ENCODE measurements at regions not wholly inside any gene's neighbourhood (a gene's known extent, or its start where the extent isn't known, plus 50 kb on each side); places are given as distances from the start of the nearest gene placed in this dataset.

DNA sequence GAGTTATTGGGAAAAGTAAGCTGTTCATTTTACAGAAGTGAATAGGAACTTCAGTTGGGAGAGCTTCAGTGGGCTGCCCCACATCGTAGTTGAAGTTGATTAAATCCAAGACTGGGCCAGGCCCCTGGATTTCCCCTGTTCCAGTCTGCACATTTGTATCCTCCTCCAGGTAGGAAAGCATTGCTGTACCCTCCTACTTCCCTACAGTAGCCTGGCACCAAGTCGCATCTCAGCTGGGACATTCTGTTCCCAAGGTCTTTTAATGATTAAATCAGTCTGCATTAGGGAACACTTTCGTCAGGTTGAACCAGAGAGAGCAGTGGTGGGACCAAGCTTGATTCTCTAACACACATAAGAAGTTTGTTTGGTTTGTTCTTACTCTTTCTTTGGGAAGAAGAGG, 165.8 kb upstream of the PPARGC1A start:
- Histone ChIP-seq H3K36me3 (replicated peaks in 1 of 2; ENCODE audit: insufficient read depth in 1 of 2, low read depth in 2 of 2) (no peaks in the 10 kb centered on the region), H3K4me1 (no peaks in the 10 kb centered on the region), H3K27ac (peak overlapping the region; percentile 30 to 62 (median 48)), H3K27me3 (no peaks in the 10 kb centered on the region), H3K4me3 (no peak overlapping the region), H3K9me3 (no peaks in the 10 kb centered on the region)
- intact Hi-C loops (cut with DNase I): no loop called here
- TF ChIP-seq, protein P1, sequence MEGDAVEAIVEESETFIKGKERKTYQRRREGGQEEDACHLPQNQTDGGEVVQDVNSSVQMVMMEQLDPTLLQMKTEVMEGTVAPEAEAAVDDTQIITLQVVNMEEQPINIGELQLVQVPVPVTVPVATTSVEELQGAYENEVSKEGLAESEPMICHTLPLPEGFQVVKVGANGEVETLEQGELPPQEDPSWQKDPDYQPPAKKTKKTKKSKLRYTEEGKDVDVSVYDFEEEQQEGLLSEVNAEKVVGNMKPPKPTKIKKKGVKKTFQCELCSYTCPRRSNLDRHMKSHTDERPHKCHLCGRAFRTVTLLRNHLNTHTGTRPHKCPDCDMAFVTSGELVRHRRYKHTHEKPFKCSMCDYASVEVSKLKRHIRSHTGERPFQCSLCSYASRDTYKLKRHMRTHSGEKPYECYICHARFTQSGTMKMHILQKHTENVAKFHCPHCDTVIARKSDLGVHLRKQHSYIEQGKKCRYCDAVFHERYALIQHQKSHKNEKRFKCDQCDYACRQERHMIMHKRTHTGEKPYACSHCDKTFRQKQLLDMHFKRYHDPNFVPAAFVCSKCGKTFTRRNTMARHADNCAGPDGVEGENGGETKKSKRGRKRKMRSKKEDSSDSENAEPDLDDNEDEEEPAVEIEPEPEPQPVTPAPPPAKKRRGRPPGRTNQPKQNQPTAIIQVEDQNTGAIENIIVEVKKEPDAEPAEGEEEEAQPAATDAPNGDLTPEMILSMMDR (IDR thresholded peaks at IDR 0.05): no peak
- peak in 1 of 3 donors; percentile 10 for TF ChIP-seq POLR2A (IDR thresholded peaks at IDR 0.05)
- 26 to 27% methylated on average over 3 of the region's 3 CpGs for WGBS, 2 donors
- ATAC-seq (peak; percentile 87), DNase-seq (peak; percentile 18 to 53 (median 41))

DNA sequence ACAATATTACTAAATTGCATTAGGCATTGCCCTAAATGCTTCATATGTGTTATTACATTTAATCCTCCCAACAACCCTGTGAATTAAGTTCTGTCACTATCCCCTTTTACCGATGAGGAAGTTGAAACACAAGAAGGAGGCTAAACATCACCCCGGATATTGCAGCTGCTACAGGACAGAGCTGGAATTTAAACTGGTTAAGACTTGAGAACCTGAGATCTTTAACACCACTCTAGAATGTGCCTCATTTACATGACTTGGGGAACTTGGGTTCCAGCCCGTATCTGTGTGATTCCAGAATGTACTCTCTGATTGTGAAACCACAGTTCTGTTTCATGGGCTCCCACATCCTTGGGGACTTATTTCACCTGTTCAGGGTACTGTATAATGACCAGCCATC, 165.1 kb upstream of the PPARGC1A start:
- Histone ChIP-seq H3K36me3 (replicated peaks in 1 of 2; ENCODE audit: insufficient read depth in 1 of 2, low read depth in 2 of 2) (no peaks in the 10 kb centered on the region), H3K27ac (peak overlapping the region in 3 of 4 donors; percentile 35 to 62 (median 60)), H3K27me3 (no peaks in the 10 kb centered on the region), H3K4me1 (no peaks in the 10 kb centered on the region), H3K4me3 (no peak overlapping the region), H3K9me3 (no peaks in the 10 kb centered on the region)
- DNase-seq (no peak), ATAC-seq (no peak)
- no peak for TF ChIP-seq POLR2A (IDR thresholded peaks at IDR 0.05)
- TF ChIP-seq, protein P1 (IDR thresholded peaks at IDR 0.05): no peak
- intact Hi-C loops (cut with DNase I): no loop called here
- WGBS, 2 donors: 66% methylated on average over 3 of the region's 3 CpGs

DNA sequence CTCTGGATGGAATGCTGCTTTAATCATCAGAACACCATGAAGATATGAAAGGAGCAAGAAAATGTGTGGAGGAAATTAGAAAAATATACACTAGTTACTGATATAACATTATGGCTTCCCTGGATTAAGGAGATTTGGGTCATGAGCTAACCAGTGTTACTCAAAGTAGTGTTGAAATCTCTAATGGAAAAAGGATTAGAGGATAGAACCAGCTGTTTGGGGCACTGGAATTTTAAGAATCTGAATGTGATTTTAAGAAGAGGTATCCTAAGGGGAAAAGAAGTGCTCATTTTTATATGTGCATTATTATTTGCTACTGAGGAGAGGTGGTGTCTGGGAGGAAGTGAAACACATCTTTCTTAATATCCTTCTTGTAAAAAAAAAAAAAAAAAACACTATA, 164.1 kb upstream of the PPARGC1A start:
- no peak for ATAC-seq
- Histone ChIP-seq H3K4me1 (no peaks in the 10 kb centered on the region), H3K4me3 (no peak overlapping the region), H3K27me3 (no peaks in the 10 kb centered on the region), H3K36me3 (replicated peaks in 1 of 2; ENCODE audit: insufficient read depth in 1 of 2, low read depth in 2 of 2) (no peaks in the 10 kb centered on the region), H3K9me3 (no peaks in the 10 kb centered on the region), H3K27ac (no peak overlapping the region)
- DNase-seq: no peak
- intact Hi-C loops (cut with DNase I): no loop called here
- TF ChIP-seq, protein P1 (IDR thresholded peaks at IDR 0.05): no peak
- no peak for TF ChIP-seq POLR2A (IDR thresholded peaks at IDR 0.05)

DNA sequence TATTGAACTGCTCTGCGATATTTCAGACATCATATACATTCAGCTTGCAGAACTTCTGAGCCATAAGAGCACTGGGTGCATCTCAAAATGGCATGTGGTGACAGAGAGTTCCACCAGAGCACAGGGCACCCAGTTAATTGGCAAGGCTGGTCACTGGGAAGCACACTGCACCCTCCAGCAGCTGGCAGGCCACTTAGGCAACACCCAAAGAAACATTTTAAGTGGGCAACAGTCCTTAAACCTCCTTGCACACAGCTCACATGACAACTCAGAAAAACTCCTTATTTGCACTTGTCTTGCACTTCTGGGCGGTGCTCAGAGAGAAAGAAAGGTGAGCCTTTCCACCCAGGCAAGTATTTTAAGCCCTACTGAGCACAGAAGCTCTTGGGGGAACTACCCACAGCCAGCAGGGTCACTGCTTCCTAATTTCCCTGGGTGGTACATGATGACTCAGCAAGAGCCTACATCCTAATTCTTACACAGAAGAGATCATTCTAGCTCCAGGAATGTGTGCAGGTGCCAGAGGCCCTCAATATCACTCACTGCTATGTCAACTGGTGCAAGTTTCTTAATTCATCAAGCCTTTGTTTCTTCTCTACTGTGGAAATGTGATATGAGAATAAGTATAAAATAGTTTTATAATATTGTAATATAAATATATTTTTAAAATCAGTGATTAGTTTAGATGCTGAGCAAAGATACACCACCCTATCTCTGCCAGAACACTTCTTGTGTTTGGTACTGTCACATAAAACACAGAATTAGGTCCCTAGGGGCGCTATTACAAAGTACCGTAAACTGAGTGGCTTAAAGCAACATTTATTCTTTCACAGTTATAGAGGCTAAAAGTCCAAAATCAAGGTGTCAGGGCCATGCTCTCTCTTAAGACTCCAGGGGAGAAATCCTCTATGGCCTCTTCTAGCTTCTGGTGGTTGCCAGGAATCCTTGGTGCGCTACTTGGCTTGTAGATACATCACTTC, 155.1 kb upstream of the PPARGC1A start:
- H3K4me1 ChIP-seq: no peaks in the 10 kb centered on the region
- intact Hi-C loops (cut with DNase I): no loop called here
- no peak overlapping the region for H3K4me3 ChIP-seq
- H3K27me3 ChIP-seq: no peaks in the 10 kb centered on the region
- DNase-seq (no peak), ATAC-seq (no peak)
- WGBS, 2 donors: 60 to 80% methylated on average over 5 of the region's 5 CpGs
- no peaks in the 10 kb centered on the region for H3K9me3 ChIP-seq
- H3K27ac ChIP-seq: no peak overlapping the region
- no peaks in the 10 kb centered on the region for H3K36me3 ChIP-seq (replicated peaks in 1 of 2; ENCODE audit: insufficient read depth in 1 of 2, low read depth in 2 of 2)
- no peak for TF ChIP-seq POLR2A (IDR thresholded peaks at IDR 0.05)
- TF ChIP-seq, protein P1 (IDR thresholded peaks at IDR 0.05): no peak
